PC-9 (cell line): ENCODE measurements at regions not wholly inside any gene's neighbourhood (a gene's known extent, or its start where the extent isn't known, plus 50 kb on each side); places are given as distances from the start of the nearest gene placed in this dataset.

Source experiments
- BruUV-seq: library from RNA; stranded (reverse); fragments of 400-500 nt; replicated peaks from 2 replicates; lab custom pipeline; 2021; lab: Mats Ljungman, UMichigan
- CTCF ChIA-PET: fragments of 300-600 bp; sonication (Branson Sonifier 250); formaldehyde crosslinking; loops from one replicate; lab custom pipeline; 2022; ENCODE audit warnings: antibody characterized with exemption; lab: Charles Lee
- POLR2A ChIA-PET: fragments of 300-600 bp; sonication (Branson Sonifier 250); formaldehyde crosslinking; loops from one replicate; lab custom pipeline; 2022; ENCODE audit warnings: antibody characterized with exemption; ENCODE audit not compliant: unreplicated experiment; lab: Charles Lee
- DNase-seq, 2 experiments: peaks; one replicate each; pipeline versions ENCODE4 v3.0.0 to v3.0.0-alpha.2; 2015 to 2022; ENCODE audit warnings: mixed read lengths in 1 of 2
- H2AFZ ChIP-seq: fragments of 200-600 bp; sonication (generic); 2 replicates; pipeline ENCODE4 v1.8.1; 2017; ENCODE audit warnings: antibody characterized with exemption
- H3F3A ChIP-seq: fragments of 200-600 bp; sonication (generic); 2 replicates; pipeline ENCODE4 v1.8.1; 2017; ENCODE audit warnings: antibody characterized with exemption, mild to moderate bottlenecking, low read depth; ENCODE audit not compliant: insufficient read depth
- H3K27ac ChIP-seq: fragments of 200-600 bp; sonication (generic); 2 replicates; pipeline ENCODE4 v1.6.1; 2016; ENCODE audit warnings: mixed run types
- H3K27me3 ChIP-seq: fragments of 200-600 bp; sonication (generic); 2 replicates; pipeline ENCODE4 v1.6.1; 2016; ENCODE audit warnings: low read depth, mixed run types; ENCODE audit not compliant: insufficient read depth
- H3K36me3 ChIP-seq: fragments of 200-600 bp; sonication (generic); 2 replicates; pipeline ENCODE4 v1.6.1; 2016; ENCODE audit warnings: low read depth, mixed run types
- H3K4me1 ChIP-seq: fragments of 200-600 bp; sonication (generic); replicated peaks from 2 replicates; pipeline ENCODE4 v1.6.1; 2016; ENCODE audit warnings: mixed run types; ENCODE audit not compliant: insufficient read depth
- H3K4me2 ChIP-seq: fragments of 200-600 bp; sonication (generic); 2 replicates; pipeline ENCODE4 v1.6.1; 2017; ENCODE audit warnings: mixed run types
- H3K4me3 ChIP-seq: fragments of 200-600 bp; sonication (generic); 2 replicates; pipeline ENCODE4 v1.6.1; 2016; ENCODE audit warnings: mixed run types
- H3K79me2 ChIP-seq: fragments of 200-600 bp; sonication (generic); 2 replicates; pipeline ENCODE4 v1.6.1; 2017; ENCODE audit warnings: low read depth, mixed run types
- H3K9me2 ChIP-seq: fragments of 200-600 bp; sonication (generic); 2 replicates; pipeline ENCODE4 v1.8.1; 2017; ENCODE audit warnings: mild to moderate bottlenecking; ENCODE audit not compliant: insufficient read depth
- H3K9me3 ChIP-seq: fragments of 200-600 bp; sonication (generic); 2 replicates; pipeline ENCODE4 v1.8.1; 2016; ENCODE audit warnings: low read depth; ENCODE audit not compliant: insufficient read depth
- H4K20me1 ChIP-seq: fragments of 200-600 bp; sonication (generic); 2 replicates; pipeline ENCODE4 v1.8.1; 2017; ENCODE audit not compliant: insufficient read depth
- EZH2 ChIP-seq: fragments of 200-600 bp; sonication (generic); IDR thresholded peaks from 2 replicates; pipeline ENCODE4 v1.8.0; 2017; ENCODE audit warnings: antibody characterized with exemption, low read depth
- intact Hi-C: fragments of 100-400 bp; cut with micrococcal nuclease; formaldehyde crosslinking; loops from one replicate; pipeline ENCODE4 v1.10.0; 2022; ENCODE audit not compliant: unreplicated experiment
- TF ChIP-seq, protein P1 (sequence below): fragments of 200-600 bp; sonication (generic); conservative IDR thresholded peaks from 2 replicates; pipeline ENCODE4 v1.6.1; 2017; ENCODE audit warnings: mixed run types, antibody characterized with exemption, mild to moderate bottlenecking, moderate library complexity

GRCh38 chrX:113539599-113540356, 699.1 kb upstream of the AMOT start:
- ChIA-PET POLR2A (no interaction called here), CTCF (no interaction called here)
- no peak overlapping the region for H2AFZ ChIP-seq
- no peaks in the 10 kb centered on the region for H4K20me1 ChIP-seq
- no peak overlapping the region for H3K4me2 ChIP-seq
- TF ChIP-seq, protein P1, sequence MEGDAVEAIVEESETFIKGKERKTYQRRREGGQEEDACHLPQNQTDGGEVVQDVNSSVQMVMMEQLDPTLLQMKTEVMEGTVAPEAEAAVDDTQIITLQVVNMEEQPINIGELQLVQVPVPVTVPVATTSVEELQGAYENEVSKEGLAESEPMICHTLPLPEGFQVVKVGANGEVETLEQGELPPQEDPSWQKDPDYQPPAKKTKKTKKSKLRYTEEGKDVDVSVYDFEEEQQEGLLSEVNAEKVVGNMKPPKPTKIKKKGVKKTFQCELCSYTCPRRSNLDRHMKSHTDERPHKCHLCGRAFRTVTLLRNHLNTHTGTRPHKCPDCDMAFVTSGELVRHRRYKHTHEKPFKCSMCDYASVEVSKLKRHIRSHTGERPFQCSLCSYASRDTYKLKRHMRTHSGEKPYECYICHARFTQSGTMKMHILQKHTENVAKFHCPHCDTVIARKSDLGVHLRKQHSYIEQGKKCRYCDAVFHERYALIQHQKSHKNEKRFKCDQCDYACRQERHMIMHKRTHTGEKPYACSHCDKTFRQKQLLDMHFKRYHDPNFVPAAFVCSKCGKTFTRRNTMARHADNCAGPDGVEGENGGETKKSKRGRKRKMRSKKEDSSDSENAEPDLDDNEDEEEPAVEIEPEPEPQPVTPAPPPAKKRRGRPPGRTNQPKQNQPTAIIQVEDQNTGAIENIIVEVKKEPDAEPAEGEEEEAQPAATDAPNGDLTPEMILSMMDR, result no peak
- TF ChIP-seq EZH2, result no peak
- H3K4me3 ChIP-seq, result no peak overlapping the region
- H3F3A ChIP-seq, result no peaks in the 10 kb centered on the region
- H3K4me1 ChIP-seq, result no peaks in the 10 kb centered on the region
- H3K9me3 ChIP-seq, result no peaks in the 10 kb centered on the region
- no peaks in the 10 kb centered on the region; the same call in 1 of the 2 replicates for H3K9me2 ChIP-seq
- BruUV-seq, result no TSS peak
- H3K79me2 ChIP-seq, result no peaks in the 10 kb centered on the region
- no peaks in the 10 kb centered on the region for H3K36me3 ChIP-seq
- DNase-seq, result no peak
- intact Hi-C loops, result no loop called here
- H3K27ac ChIP-seq, result no peak overlapping the region
- H3K27me3 ChIP-seq, result no peaks in the 10 kb centered on the region

DNA sequence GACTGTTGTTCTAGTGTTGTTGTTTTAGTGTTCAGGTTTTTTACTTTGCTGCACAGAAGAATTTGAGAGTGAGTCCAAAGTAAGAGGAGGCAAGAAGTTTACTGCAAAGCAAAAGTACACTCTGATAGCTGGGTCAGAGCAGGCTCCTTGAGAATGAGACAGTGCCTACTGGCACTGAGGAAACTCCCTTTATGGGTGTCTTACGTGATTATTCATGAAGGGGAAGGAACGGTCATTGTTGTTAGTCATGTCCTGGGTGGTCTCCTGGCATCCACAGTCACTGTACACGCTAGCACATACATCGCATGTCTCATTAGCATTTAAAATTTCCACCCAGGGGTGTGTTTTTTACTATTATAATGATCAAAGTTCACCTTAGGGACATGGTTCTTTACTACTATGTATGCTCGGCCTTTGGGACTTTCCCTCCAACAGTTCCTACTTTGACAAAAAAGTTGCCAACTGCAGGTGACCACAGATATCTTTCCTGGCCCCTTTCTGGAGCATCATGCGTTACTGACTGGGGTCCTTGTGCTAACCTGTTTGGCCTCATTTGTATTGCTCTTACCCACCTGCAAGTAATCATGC, 688.9 kb upstream of the AMOT start:
- Histone ChIP-seq H3K27me3 (no peaks in the 10 kb centered on the region), H3F3A (no peaks in the 10 kb centered on the region), H3K4me1 (no peaks in the 10 kb centered on the region), H3K4me3 (no peak overlapping the region), H3K9me2 (no peaks in the 10 kb centered on the region), H3K27ac (no peak overlapping the region), H3K79me2 (no peaks in the 10 kb centered on the region), H2AFZ (no peak overlapping the region), H3K4me2 (no peak overlapping the region), H4K20me1 (no peaks in the 10 kb centered on the region), H3K9me3 (no peaks in the 10 kb centered on the region), H3K36me3 (no peaks in the 10 kb centered on the region)
- POLR2A ChIA-PET, result no interaction called here
- TF ChIP-seq, protein P1, result no peak
- TF ChIP-seq EZH2, result no peak
- no TSS peak for BruUV-seq
- DNase-seq, result no peak
- CTCF ChIA-PET, result no interaction called here
- intact Hi-C loops, result no loop called here

DNA sequence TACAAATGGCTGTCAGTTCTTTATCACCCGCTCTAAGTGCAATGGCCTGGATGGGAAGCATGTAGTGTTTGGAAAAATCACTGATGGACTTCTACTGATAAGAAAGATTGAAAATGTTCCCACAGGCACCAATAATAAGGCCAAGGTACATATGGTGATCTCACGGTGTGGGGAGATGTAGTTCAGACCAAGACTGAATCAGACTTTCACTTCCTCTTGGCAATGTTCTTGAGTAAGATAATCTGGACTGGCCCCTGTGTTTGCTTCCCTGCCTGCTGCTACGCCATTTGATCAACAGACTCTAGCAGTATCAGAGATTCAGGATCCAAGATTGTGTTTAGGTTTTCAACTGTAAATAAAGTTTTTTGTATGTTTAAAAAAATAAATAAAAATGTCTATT, 682.2 kb upstream of the AMOT start:
- Histone ChIP-seq H3K9me3 (no peaks in the 10 kb centered on the region), H3K36me3 (no peaks in the 10 kb centered on the region), H3K27ac (no peak overlapping the region), H2AFZ (no peak overlapping the region), H3K79me2 (no peaks in the 10 kb centered on the region), H3K9me2 (no peaks in the 10 kb centered on the region), H3K27me3 (no peaks in the 10 kb centered on the region), H3F3A (no peaks in the 10 kb centered on the region), H3K4me3 (no peak overlapping the region), H3K4me2 (no peak overlapping the region), H4K20me1 (no peaks in the 10 kb centered on the region), H3K4me1 (no peaks in the 10 kb centered on the region)
- POLR2A ChIA-PET, result no interaction called here
- CTCF ChIA-PET, result no interaction called here
- intact Hi-C loops, result no loop called here
- DNase-seq, result no peak
- TF ChIP-seq EZH2, result no peak
- TF ChIP-seq, protein P1, result no peak
- BruUV-seq, result no TSS peak
